NCI-H187 (cell line): ENCODE measurements at regions not wholly inside any gene's neighbourhood (a gene's known extent, or its start where the extent isn't known, plus 50 kb on each side); places are given as distances from the start of the nearest gene placed in this dataset.
"Not testable (repeated sequence)": the region's sequence is repeated elsewhere in the genome, so short reads cannot be mapped to it uniquely, and the experiment has no call there.

Experiments
- DNase-seq, 2 experiments: peaks; one replicate each; lab custom pipeline; 2025; lab: John Stamatoyannopoulos, UW

DNA sequence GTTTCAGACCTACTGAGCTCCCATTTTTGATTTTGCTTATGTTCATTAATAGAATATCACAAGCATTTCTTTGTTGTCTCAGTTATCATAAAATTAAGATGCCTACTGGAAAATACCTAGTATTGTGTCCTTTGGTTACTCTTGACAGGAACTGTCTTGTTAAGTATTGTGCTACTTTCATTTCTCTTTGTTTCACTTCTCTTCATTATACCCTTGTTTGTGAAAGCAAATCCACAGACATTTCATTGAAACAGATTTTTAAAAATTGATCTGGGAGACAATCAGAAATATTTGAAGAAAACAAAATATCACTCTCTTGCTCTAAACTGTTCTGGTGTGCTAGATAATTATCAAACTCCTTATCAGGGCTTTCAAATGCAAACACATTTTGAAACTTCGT lies 290.5 kb upstream of the EYS start:
- no peak for DNase-seq

DNA sequence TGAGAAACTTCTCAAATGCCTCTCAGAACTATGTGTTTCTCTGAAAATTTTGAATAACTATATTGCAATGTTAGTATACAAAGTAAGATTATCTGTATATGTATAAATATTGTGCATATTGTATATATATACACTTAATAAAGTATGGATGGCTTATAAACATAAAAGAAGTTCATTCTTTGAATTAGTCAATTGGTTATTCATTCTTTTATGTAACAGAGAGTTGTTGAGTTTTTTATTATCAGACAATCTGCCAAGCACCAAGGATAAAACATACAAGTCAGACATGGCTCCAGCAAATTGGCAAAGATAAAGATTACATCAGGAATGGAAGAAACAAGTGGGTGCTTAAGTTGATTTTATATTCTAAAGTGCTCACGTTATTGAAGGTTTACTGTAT lies 289.1 kb upstream of the EYS start:
- no peak for DNase-seq

DNA sequence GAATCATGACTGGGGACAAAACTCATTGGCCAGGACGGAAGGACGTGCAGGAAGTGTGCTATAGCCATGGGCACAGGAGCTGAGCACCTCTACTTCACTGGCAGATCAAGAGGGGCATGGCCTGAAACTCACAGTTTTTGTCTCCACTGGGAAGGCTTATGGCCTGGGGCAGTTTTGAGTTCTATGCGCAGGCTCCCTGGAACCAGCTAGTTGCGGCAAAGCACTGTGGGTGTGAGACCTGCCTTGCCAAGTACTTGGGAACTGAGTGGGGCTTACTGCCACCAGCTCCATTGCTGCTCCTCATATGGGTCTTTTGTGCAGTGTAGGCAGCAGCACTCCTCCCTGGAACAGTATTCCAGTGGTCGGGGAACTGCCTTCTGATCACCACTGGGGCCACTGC lies 282.6 kb upstream of the EYS start:
- DNase-seq = no peak

- DNase-seq = no peak
These were observed 281.0 kb upstream of the EYS start for GRCh38 chr6:65988006-65988405.

DNA sequence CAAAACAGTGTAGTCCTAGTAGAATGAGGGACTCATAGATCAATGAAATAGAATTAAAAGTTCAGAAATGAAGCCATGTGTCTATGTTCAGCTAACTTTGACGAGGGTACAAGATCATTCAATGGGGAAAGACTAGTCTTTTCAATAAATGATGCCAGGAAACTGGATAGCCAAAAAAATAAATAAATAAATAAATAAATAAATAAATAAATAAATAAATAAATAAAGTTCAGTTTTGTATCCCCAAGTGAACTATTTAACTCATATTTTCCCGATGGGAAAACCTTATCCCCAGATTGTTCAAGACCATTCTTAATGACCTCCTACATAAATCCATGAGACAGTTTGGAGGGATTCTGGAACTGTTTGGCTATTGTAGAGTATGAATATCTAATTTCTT lies 277.1 kb upstream of the EYS start:
- no peak for DNase-seq

- DNase-seq = no peak
These were observed 272.1 kb upstream of the EYS start for GRCh38 chr6:65979120-65979519.

GRCh38 chr6:65971252-65971651 lies 264.2 kb upstream of the EYS start:
- not testable (repeated sequence) for DNase-seq

GRCh38 chr6:65964261-65964660 lies 257.2 kb upstream of the EYS start:
- no peak for DNase-seq

DNA sequence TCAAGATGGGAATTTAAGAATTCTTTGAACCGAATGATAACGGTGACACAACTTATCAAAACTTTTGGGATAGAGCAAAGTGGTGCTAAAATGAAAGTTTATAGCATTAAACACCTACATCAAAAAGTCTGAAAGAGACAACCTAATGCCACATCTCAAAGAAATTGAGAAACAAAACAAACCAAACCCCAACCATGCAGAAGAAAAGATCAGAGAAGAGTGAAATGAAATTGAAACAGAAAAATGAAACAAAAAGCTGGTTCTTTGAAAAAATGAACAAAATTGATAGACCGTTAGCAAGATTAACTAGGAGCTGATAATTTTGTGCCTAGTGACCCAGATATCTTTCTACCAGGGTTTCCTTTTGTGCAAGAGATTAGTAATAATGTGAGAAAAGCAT lies 248.0 kb upstream of the EYS start:
- DNase-seq = no peak

GRCh38 chr6:65948062-65948461 lies 241.0 kb upstream of the EYS start:
- no peak for DNase-seq

GRCh38 chr6:65943548-65943947 lies 236.5 kb upstream of the EYS start:
- no peak for DNase-seq

DNA sequence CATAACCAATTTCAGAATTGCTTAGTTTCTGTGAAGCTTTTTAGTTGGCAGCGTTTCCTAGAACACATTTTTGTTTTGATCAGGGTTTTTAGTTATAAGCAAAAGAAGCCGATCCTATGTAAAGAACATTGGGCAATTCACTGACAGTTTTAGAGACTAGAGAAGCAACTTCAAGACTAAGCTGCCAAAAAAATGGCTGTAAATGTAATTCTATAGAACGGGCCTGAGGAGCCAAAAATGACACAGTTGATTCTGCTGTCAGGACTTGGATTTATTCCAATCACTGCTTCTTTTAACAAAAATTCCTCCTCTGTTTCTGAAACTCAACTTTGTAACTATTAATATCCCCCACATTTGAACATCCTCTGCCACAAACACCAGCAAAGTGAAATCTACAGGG lies 236.0 kb upstream of the EYS start:
- no peak for DNase-seq

DNA sequence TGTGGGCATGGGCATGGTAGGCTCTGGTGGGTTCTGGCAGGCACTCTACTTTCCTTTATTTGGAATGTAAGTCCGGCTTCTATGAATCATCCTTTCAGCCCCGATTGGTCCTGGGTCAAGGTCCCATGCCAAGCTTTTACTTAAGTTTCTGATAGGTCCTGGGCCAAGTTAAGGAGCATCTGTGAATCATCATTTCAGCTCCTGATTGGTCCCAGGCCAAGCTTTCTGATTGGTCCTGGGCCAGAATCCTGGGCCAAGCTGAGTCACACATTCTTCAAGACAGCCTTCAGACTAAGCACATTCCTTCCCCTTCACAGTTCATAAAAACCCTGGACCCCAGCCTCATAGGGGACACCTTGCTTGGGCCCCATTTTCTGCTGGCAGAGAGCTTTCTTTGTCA lies 231.0 kb upstream of the EYS start:
- DNase-seq = no peak

DNA sequence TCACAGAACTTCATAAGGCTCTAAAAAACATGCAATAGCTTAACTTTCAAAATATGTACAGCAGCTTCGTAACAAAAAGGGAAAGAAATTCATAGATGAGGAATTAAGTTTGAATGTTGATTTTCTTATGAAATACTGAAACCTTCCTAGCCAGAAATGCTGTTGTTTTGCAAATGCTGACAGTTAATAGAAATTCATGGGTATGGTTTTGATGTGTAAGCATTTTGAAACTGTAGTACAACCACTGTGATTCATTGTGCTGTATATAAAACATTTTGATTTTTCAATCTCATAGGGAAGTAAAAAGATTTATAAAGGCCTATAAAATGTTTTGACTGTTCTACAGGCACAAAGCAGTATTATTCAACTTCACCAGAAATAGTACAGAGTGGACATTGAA lies 228.4 kb upstream of the EYS start:
- no peak for DNase-seq

DNA sequence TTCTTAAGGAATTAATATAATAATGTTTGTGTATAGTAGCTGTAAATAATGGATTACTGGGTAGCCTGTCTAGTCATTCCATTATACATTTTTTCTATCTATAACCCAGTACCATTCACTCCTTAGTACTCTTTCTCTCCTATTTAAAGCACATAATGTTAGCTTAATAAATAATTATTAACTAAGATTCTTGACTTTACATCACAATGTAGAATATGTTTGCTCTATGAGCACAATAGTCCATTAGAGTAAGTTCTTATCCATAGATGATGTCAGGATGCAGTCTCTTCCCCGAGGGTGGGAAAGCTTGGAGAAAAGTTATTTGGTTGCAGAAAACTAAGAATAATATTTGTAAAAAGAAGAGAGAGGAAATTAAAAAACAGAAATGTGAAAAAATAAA lies 226.4 kb upstream of the EYS start:
- no peak for DNase-seq

GRCh38 chr6:65927141-65927540 lies 220.1 kb upstream of the EYS start:
- no peak for DNase-seq

- DNase-seq = no peak
These were observed 217.4 kb upstream of the EYS start for GRCh38 chr6:65924411-65924810.

DNA sequence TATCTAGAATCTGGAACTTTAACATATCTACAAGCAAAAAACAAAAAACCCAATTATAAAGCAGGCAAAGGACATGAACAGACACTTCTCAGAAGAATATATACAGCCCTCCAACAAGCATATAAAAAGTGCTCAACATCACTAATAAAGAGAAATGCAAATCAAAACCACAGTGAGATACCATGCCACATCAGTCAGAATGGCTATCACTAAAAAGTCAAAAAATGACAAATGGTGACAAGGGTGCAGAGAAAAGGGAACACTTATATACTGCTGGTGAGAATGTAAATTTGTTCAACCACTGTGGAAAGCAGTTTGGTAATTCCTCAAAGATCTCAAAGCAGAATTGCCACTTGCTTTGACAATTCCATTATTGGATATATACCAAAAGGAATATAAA lies 215.0 kb upstream of the EYS start:
- no peak for DNase-seq

DNA sequence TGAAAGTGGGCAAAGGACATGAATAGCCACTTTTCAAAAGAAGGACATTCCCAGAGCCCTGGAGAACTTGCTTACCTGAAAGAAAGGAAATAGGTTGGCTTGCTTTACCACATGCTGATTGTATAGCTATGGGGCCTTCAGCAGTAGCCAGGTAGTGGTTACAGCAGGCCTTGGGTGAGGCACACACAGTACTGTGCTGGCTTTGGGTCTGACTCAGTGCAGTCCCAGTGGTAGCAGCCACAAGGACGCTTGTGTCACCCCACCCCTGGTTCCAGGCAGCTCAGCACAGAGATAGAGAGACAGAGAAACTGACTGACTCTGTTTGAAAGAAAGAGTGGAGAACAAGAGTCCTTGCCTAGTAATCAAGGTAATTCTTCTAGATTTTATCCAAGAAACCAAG lies 201.0 kb upstream of the EYS start:
- DNase-seq = no peak

- no peak for DNase-seq
These were observed 197.0 kb upstream of the EYS start for GRCh38 chr6:65903992-65904391.

- no peak for DNase-seq
These were observed 193.9 kb upstream of the EYS start for GRCh38 chr6:65900928-65901327.

- no peak for DNase-seq
These were observed 189.1 kb upstream of the EYS start for GRCh38 chr6:65896140-65896539.

DNA sequence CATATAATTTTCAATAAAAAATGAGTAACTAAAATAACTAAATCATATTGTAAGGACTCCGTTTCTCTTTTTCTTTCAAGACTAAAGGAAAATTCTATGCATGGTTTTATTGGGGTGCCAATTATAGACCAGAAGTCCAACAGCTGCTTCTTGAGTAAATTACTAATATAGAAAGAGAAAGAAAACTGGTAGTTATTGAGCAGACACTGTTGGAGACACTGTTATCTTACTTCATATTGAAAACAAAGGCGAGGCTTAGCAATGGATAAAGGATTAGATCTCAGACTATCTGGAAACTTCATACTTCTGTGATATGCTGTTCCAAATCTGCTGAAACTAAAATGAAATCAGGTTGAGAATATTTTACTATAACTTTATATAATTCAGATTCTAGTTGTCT lies 169.6 kb upstream of the EYS start:
- no peak for DNase-seq

- DNase-seq = no peak
These were observed 145.4 kb upstream of the EYS start for GRCh38 chr6:65852369-65852852.

DNA sequence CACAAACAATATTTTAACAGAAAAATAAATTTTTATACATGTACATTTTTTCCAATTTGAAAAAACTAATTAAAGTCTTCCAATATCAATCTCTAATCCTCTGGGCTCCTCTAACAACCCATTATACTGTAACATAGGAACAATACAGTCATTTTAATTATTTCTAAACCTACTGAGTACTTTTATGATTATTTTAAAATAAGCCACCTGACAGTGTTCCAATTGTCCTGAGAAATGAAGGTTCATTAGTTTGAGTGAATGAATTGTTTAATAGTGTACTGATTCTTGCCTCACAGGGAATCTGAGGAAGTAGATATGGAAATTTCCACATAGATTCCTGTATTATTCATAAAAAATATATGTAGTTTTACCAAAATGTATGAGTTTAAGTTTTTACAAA lies 123.1 kb upstream of the EYS start:
- no peak for DNase-seq
